HL-60 (cell line): ENCODE measurements at regions not wholly inside any gene's neighbourhood (a gene's known extent, or its start where the extent isn't known, plus 50 kb on each side); places are given as distances from the start of the nearest gene placed in this dataset.
"Not testable (repeated sequence)": the region's sequence is repeated elsewhere in the genome, so short reads cannot be mapped to it uniquely, and the experiment has no call there.

Experiments used
- DNase-seq, 2 experiments: peaks; one replicate each; pipeline ENCODE4 v3.0.0-alpha.2; 2010 to 2020; ENCODE audit warnings: low read depth in 1 of 2, low spot score in 1 of 2
- H3K27ac ChIP-seq: fragments of 250-450 bp; sonication (Bioruptor Pico); replicated peaks from 2 replicates; pipeline ENCODE4 v1.5.1; 2020; ENCODE audit warnings: mild to moderate bottlenecking, moderate library complexity
- H3K27me3 ChIP-seq: fragments of 250-450 bp; sonication (Bioruptor Pico); 2 replicates; pipeline ENCODE4 v1.5.1; 2021; ENCODE audit warnings: mild to moderate bottlenecking, moderate library complexity; ENCODE audit not compliant: insufficient read depth, poor library complexity, severe bottlenecking
- H3K4me3 ChIP-seq: replicated peaks from 2 replicates; pipeline ENCODE4 v1.5.1; 2011; ENCODE audit warnings: mild to moderate bottlenecking, control low read depth, low read length; ENCODE audit not compliant: insufficient read depth
- CTCF ChIP-seq: IDR thresholded peaks from one replicate; pipeline ENCODE4 v1.5.1; 2011; ENCODE audit warnings: low read length, control low read depth, inconsistent platforms; ENCODE audit not compliant: insufficient read depth
- GABPA ChIP-seq: IDR thresholded peaks from 2 replicates; pipeline ENCODE4 v1.6.1; 2012; ENCODE audit warnings: low read depth
- POLR2AphosphoS5 ChIP-seq: IDR thresholded peaks from 2 replicates; pipeline ENCODE4 v1.6.1; 2012; ENCODE audit warnings: low read depth
- SPI1 ChIP-seq: IDR thresholded peaks from 2 replicates; pipeline ENCODE4 v1.6.1; 2012; ENCODE audit warnings: low read depth, mild to moderate bottlenecking, borderline replicate concordance
- TF ChIP-seq, protein P1 (sequence below): IDR thresholded peaks from 2 replicates; pipeline ENCODE4 v1.6.1; 2012; ENCODE audit warnings: low read depth; ENCODE audit not compliant: insufficient replicate concordance

DNA sequence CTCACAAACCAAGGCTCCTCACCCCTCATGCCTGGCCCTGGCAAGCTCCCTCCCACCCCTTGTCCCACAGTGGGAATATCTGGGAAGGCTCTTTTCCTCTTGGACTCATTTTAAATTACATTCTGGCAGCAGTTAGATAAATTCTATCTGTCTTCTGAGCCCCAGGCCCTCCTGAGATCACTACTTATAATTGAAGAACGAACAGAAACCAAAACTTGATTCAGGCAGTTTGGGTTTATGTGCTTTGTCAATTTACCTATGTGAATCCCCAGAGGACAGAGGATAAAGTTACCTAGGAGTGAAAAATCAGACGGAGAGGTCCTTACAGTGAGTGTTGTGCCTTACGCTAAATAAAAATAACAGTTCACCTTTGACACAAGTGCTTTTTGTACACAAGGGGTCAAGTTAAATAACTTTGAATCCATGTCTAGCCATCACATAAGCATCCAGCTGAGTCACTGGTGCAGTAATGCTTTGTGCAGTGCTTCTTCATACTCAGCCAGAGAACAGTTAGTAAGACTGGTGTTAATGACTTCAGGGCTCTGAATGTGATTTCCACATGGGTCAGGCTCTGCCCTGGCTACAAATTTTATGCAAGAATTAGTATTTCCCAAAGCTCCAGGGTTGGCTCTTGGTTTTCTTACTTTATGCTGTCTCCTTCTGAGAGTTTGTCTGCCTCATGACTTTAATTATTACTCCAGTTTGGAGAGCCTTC is 329.3 kb downstream of the INSIG2 start:
- Histone ChIP-seq H3K27me3 (no peaks in the 10 kb centered on the region), H3K4me3 (no peak overlapping the region), H3K27ac (no peak overlapping the region)
- DNase-seq = no peak
- TF ChIP-seq SPI1 = no peak
- TF ChIP-seq, protein P1, sequence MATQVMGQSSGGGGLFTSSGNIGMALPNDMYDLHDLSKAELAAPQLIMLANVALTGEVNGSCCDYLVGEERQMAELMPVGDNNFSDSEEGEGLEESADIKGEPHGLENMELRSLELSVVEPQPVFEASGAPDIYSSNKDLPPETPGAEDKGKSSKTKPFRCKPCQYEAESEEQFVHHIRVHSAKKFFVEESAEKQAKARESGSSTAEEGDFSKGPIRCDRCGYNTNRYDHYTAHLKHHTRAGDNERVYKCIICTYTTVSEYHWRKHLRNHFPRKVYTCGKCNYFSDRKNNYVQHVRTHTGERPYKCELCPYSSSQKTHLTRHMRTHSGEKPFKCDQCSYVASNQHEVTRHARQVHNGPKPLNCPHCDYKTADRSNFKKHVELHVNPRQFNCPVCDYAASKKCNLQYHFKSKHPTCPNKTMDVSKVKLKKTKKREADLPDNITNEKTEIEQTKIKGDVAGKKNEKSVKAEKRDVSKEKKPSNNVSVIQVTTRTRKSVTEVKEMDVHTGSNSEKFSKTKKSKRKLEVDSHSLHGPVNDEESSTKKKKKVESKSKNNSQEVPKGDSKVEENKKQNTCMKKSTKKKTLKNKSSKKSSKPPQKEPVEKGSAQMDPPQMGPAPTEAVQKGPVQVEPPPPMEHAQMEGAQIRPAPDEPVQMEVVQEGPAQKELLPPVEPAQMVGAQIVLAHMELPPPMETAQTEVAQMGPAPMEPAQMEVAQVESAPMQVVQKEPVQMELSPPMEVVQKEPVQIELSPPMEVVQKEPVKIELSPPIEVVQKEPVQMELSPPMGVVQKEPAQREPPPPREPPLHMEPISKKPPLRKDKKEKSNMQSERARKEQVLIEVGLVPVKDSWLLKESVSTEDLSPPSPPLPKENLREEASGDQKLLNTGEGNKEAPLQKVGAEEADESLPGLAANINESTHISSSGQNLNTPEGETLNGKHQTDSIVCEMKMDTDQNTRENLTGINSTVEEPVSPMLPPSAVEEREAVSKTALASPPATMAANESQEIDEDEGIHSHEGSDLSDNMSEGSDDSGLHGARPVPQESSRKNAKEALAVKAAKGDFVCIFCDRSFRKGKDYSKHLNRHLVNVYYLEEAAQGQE = no peak
- no peak for TF ChIP-seq GABPA
- TF ChIP-seq CTCF = no peak
- TF ChIP-seq POLR2AphosphoS5 = no peak

- DNase-seq, H3K27ac ChIP-seq, H3K4me3 ChIP-seq, H3K27me3 ChIP-seq: not testable (repeated sequence)
Observed at GRCh38 chr2:118415186-118415585, 326.9 kb downstream of the INSIG2 start.

DNA sequence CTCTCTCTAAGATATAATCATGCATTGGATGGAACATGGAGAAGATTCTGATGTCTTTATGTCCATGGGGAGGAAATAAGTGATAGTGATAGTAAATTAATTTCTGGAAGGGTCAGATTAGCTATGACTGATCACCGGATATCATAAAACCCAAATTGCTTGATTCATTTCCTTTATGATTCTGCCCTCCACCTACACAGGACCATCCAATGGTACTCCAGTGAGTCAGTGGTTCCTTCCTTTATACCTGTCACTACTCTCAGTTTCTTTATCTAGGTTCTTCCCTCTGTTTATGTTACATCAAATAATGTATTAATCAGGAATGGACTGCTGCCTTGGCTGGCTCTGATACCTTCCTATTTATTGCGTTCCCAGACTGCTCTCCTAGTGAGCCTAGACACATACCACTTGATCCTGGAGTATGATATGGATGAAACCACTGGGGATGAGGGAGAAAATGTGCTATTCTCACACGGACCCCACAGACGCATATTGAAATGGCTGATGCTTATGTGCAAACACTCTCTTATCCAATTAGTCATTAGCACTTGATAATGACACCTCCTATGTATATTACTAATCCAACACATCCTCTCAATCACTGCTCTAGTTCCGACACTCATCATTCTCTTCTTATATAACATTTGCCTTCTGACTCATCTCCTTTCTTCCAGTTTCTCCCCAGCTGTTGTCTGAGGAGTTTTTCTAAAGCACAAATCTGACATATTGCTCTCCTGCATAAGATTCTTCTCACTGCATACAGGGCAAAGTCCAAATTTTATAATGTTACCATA is 315.6 kb downstream of the INSIG2 start:
- DNase-seq = no peak
- Histone ChIP-seq H3K27ac (no peak overlapping the region), H3K4me3 (no peak overlapping the region), H3K27me3 (no peaks in the 10 kb centered on the region)
- no peak for TF ChIP-seq CTCF
- no peak for TF ChIP-seq POLR2AphosphoS5
- TF ChIP-seq, protein P1 = no peak
- no peak for TF ChIP-seq GABPA
- no peak for TF ChIP-seq SPI1

DNA sequence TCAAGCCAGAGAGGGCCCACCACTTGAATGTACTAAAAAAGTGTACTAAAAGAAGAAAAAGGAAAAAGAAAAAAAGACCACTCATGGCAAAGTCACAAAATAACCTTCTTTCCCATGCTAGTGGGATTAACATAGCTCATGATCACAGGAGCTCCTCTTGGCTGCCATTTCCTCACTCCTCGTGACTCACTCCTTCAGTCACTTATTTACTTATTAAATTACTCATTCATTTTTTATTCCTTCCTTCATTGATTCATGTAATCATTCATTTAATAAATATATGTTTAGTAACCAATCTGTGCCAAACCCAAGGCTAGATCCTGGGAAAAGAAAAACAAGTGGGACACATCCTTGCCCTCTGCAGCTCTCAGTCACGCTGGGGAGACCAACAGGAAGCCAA is 300.5 kb downstream of the INSIG2 start:
- H3K4me3 ChIP-seq = no peak overlapping the region
- no peak overlapping the region for H3K27ac ChIP-seq

More for the DNA sequence above, 300.5 kb downstream of the INSIG2 start:
- no peak for DNase-seq
- H3K27me3 ChIP-seq = no peaks in the 10 kb centered on the region
- TF ChIP-seq, protein P1 = no peak
- TF ChIP-seq POLR2AphosphoS5 (no peak), SPI1 (no peak), GABPA (no peak), CTCF (no peak)
